Activated T-cell treated with anti-CD3 and anti-CD28 coated beads, Interleukin-2, amount 50 U/mL, for 24 hours (primary cell): ENCODE measurements at regions not wholly inside any gene's neighbourhood (a gene's known extent, or its start where the extent isn't known, plus 50 kb on each side); places are given as distances from the start of the nearest gene placed in this dataset.

Experiments used
- DNase-seq: peaks from one replicate; pipeline ENCODE4 v3.0.0-alpha.2; 2020
- H3K27ac Mint-ChIP-seq: 2 replicates; pipeline ENCODE4 v1.8.0; 2020; ENCODE audit warnings: mild to moderate bottlenecking, mixed read lengths
- H3K27me3 Mint-ChIP-seq: 2 replicates; pipeline ENCODE4 v1.8.0; 2020; ENCODE audit warnings: mixed read lengths
- H3K36me3 Mint-ChIP-seq: 2 replicates; pipeline ENCODE4 v1.8.0; 2020; ENCODE audit warnings: low read depth, mixed read lengths
- H3K4me1 Mint-ChIP-seq: 2 replicates; pipeline ENCODE4 v1.8.0; 2020; ENCODE audit warnings: low read depth, mixed read lengths
- H3K4me3 Mint-ChIP-seq: 2 replicates; pipeline ENCODE4 v1.8.0; 2020; ENCODE audit warnings: mild to moderate bottlenecking, moderate library complexity, mixed read lengths
- H3K9me3 Mint-ChIP-seq: 2 replicates; pipeline ENCODE4 v1.8.0; 2020; ENCODE audit warnings: mixed read lengths

DNA sequence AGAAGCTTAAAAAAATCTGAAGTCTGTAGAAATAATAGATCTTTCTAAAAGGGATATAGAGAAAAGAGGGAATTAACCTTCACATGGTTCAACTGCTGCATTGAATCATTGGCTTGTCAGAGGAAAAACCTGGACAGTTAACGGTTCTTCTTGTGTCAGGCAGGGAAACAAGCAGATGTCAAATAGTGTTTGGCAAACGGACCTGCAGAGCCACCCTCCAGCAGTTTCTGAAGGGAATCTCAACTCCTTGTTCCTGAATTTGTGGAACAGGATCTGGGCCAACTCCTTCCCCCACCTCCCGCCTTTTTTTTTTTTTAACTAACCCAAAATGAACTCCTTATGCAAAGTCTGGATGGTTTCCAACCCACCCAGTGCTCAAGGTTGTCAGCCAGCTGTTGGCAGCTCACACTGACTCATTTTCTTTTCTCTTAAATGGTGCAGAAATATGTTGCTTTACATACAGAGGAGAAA lies 187.3 kb downstream of the CAND1 start:
- Mint-ChIP-seq H3K4me3 (no peak overlapping the region), H3K9me3 (peaks cover 14% of the 10 kb centered on the region), H3K36me3 (no peaks in the 10 kb centered on the region), H3K27me3 (peaks cover 29% of the 10 kb centered on the region), H3K4me1 (peaks cover 28% of the 10 kb centered on the region), H3K27ac (no peak overlapping the region)
- DNase-seq = no peak

DNA sequence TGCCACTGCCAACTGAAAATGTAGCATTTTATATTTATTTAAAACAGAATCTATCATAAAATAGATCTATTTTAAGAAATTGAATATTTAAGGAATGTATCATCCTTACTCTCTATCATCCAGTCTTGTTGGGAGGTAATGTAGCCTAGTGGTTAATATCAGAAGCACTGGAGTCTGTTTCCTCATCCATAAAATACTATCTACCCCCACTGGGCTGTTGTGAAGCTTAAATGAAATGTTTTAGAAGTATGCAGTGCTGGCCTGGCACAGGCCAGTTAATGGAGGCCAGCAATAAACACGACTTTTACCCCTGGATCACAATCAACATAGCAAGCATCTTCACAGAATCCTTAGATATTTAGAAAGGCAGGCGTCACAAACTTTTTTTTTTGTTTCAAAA lies 188.0 kb downstream of the CAND1 start:
- Mint-ChIP-seq H3K36me3 (no peaks in the 10 kb centered on the region), H3K4me3 (no peak overlapping the region), H3K27ac (no peak overlapping the region), H3K9me3 (peaks cover 8% of the 10 kb centered on the region), H3K4me1 (peaks cover 21% of the 10 kb centered on the region), H3K27me3 (peaks cover 29% of the 10 kb centered on the region)
- DNase-seq = no peak

DNA sequence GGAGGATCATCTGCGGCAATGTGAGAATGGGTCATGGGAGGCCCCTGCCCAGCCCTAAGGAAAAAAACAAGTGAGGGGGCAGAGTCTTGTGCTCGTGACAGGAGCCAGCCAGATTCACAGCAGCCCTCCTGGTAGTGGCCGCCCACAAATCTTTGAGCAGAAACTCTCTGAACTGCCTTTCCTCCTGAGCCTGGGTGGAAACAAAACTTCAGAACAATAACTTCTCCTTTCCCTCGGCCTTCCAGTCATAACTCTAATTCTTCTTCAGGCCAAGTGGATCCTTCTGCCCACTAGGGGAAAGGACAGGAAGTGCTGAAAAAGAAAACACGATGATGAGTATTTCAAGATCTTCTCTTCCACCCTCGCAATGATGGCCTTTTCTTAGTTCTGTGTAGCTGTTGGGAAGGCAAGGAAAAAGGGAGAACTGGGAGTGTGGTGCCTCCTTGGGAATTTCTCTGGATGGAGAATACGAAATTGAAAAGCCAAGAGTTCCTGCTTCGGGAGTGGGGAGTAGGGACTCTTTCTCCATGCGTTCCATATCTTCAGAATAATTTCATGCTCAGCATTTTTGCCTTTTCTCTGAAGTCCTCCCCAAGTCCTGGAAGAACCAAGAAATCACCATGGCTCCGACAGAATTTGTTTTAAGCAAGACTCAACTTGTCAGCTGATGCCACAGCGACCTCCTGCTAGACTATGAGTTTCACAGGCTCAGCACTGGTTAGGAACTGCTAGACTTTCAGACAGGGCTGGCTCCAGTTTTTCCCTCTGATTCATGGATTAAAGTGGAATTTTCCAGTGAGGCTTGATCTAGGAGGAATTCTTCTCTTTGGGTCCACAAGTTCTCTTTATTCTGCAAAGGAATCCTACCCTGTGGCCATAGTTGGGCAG lies 188.9 kb downstream of the CAND1 start:
- Mint-ChIP-seq H3K4me3 (no peak overlapping the region), H3K4me1 (peaks cover 13% of the 10 kb centered on the region), H3K36me3 (no peaks in the 10 kb centered on the region), H3K27me3 (peaks cover 29% of the 10 kb centered on the region), H3K9me3 (peaks cover 2% of the 10 kb centered on the region), H3K27ac (no peak overlapping the region)
- DNase-seq = no peak

DNA sequence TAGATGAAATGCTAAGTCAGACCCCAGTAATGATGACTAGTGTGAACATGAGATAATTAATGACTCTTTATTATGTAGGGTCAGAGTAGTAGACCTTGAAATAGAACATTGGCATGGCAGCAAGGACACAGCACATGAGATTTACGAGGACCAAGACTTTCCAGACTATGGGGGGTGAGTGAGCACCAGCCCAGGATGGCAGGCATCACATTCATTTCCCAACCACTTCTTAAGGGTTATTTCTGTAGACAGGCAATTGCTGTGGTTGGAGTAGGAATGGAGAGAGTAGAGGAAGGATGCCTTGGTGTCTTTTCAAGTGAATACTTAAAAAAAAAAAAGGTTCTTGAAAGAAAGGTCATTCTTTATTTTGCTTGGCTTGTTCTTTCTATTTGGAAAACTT lies 189.4 kb upstream of the DYRK2 start:
- Mint-ChIP-seq H3K36me3 (no peaks in the 10 kb centered on the region), H3K9me3 (no peaks in the 10 kb centered on the region), H3K4me1 (peaks cover 7% of the 10 kb centered on the region), H3K27ac (no peak overlapping the region), H3K4me3 (no peak overlapping the region), H3K27me3 (peaks cover 29% of the 10 kb centered on the region)
- DNase-seq = no peak

DNA sequence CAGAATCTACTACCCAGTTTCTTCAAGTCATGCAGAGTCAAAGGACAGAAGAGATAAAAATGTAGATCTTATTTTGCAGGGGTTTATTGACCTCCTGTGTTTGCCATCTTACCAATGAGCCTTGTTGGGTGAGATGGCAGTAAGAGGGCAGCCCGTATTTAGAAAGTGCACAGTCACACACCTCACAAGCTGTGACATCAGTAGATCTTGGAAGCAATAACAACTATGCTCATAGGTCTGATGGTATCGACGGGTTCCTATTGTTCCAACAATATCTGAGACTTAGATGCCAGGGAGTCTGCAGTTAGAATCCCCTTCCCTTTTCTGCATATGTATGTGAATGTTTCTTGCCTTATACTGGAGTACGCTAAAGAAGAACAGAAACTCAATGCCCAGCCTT lies 189.0 kb upstream of the DYRK2 start:
- Mint-ChIP-seq H3K36me3 (no peaks in the 10 kb centered on the region), H3K9me3 (no peaks in the 10 kb centered on the region)

DNA sequence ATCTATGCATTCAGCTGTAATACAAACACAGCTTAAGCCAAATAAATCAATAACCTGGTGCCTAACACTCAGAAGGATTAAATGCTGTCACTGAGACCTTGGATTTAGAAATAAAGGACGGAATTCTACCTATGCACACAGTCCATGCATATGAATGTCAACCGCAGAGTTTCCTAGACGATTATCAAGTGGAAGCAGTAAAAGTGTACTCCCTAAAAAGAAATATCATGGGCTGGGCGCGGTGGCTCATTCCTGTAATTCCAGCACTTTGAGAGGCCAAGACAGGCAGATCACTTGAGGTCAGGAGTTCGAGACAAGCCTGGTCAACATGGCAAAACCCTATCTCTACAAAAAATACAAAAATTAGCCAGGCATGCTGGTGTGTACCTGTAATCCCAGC lies 188.2 kb upstream of the DYRK2 start:
- Mint-ChIP-seq H3K27me3 (peaks cover 22% of the 10 kb centered on the region), H3K4me3 (no peak overlapping the region), H3K9me3 (no peaks in the 10 kb centered on the region), H3K27ac (no peak overlapping the region), H3K4me1 (peaks cover 7% of the 10 kb centered on the region), H3K36me3 (no peaks in the 10 kb centered on the region)
- no peak for DNase-seq

More for the DNA sequence above, 189.0 kb upstream of the DYRK2 start:
- no peak for DNase-seq
- Mint-ChIP-seq H3K4me1 (peaks cover 7% of the 10 kb centered on the region), H3K27ac (no peak overlapping the region), H3K4me3 (no peak overlapping the region), H3K27me3 (peaks cover 25% of the 10 kb centered on the region)

DNA sequence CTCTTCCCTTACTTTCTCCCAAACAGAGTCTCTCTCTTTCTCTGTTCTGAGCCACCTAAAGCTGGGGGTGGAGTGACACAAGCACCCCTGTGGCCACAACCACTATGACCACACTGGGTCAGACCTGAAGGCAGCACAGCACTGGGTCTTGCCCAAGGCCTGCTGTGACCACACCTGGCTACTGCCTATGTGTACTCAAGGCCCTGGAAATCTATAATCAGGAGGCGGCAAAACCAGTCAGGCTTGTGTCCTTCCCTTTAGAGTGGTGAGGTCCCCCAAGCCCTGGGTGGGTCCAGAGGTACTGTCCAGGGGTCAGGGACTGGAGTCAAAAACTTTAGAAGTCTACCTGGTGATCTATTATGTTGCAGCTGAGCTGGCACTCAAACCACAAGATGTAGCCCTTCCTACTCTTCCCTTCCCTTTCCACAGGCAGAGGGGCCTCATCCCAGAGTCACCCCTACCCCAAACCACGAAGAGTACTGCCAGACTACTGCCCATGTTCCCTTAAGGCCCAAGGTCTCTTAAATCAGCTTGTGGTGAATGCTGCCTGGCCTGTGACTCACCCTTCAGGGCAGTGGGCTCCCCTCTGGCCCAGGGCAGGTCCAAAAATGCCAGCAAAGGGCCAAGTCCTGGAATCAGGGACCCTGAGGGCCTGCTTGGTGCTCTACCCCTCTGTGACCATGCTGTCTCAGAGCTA lies 179.8 kb upstream of the DYRK2 start:
- no peaks in the 10 kb centered on the region for H3K36me3 Mint-ChIP-seq
- H3K4me3 Mint-ChIP-seq = no peak overlapping the region
- no peaks in the 10 kb centered on the region for H3K27me3 Mint-ChIP-seq
- peaks cover 22% of the 10 kb centered on the region for H3K9me3 Mint-ChIP-seq
- peaks cover 7% of the 10 kb centered on the region for H3K4me1 Mint-ChIP-seq
- H3K27ac Mint-ChIP-seq = no peak overlapping the region
- DNase-seq = no peak

DNA sequence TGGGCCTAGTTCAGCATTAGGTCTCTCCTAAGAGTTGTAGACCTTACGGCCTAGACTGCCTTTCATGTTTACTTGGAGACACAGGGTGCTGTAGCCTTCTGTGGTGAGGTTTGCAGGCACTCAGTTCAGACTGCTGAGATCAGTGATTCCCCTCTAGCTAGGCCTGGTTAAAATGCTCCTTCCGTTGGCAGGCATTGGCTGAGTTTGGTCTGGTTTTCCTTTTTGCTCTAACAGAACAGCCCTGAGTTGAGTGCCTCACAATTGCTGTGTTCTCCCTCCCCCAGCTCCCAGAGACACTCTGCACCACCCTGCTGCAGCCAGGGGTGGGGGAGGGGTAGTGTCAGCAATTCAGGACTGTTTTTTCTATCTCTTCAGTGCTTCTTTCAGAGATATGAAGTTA lies 178.9 kb upstream of the DYRK2 start:
- Mint-ChIP-seq H3K9me3 (peaks cover 22% of the 10 kb centered on the region), H3K4me3 (no peak overlapping the region), H3K27me3 (no peaks in the 10 kb centered on the region), H3K4me1 (peaks cover 10% of the 10 kb centered on the region), H3K27ac (no peak overlapping the region), H3K36me3 (no peaks in the 10 kb centered on the region)
- no peak for DNase-seq

DNA sequence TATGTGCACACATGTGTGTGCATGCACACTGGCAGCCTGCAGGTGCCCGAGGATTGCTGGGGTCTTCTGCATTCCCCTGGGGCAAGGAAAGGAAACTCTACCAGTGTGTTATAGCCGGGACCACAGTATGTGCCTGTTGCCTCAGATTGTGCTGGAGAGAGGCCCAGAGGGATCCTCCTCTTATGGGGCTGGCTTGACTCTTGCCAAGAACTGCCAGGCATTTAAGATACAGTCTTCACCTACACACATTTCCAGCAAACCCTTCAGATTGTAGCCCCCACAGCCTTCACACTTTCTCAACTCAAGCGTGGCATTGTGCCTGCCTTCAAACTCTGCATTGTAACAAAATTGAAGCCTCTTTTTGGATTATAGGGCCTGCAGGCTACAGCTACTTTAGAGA lies 176.7 kb upstream of the DYRK2 start:
- Mint-ChIP-seq H3K27me3 (no peaks in the 10 kb centered on the region), H3K36me3 (no peaks in the 10 kb centered on the region), H3K9me3 (peaks cover 10% of the 10 kb centered on the region), H3K27ac (no peak overlapping the region), H3K4me3 (no peak overlapping the region), H3K4me1 (peaks cover 13% of the 10 kb centered on the region)
- DNase-seq = no peak

DNA sequence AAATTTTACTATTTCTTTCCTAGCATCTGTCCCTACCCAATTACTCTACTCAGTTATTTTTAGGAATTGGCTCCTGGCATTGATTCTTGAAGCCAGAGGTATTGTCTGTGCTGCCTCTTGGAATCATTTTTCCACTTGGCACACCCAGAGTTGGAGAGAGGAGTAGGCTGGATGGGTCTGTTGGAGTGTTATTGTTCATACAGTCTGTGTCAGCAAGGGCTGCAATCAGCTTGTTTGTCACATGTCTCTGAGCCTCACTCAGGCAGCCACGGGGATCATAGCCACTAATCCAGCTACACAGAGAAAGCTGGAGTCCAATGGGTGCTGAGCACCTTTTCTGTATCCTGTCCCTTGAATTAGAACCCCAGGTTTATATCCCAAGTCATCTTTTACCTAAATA lies 176.0 kb upstream of the DYRK2 start:
- DNase-seq = no peak
- Mint-ChIP-seq H3K27ac (no peak overlapping the region), H3K36me3 (no peaks in the 10 kb centered on the region), H3K9me3 (peaks cover 3% of the 10 kb centered on the region), H3K4me1 (peaks cover 13% of the 10 kb centered on the region), H3K27me3 (no peaks in the 10 kb centered on the region), H3K4me3 (no peak overlapping the region)

DNA sequence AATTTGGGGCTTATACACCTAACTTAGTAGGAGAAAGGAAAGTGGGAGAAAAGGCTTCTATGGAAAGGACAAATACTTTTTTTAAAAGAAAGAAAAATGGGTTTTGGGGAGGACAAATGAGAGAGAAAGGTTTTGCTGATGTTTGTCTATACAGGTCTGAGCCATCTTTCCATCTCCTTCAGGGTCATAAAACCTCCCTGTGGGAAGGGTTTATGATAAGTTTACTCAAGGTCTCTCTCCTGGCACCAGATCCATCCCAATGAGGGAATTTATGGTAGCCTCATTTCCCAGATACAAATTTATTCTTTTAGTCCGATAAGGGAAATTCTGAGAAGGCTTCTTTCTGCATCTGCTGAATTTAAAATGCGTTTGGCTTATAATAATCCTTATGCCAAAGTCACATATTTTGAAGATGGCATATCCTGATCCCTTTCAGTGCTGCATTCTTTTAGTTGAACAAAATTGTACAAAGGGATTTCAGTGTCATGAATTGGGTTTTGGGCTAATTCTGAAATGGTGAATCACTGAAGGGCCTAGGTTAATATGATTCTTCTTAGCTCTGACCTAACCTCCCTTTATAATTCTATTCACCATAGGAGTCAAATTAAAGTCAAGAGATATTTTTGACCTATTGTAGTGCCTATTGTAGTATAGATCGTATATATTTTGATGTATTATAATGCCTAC lies 173.5 kb upstream of the DYRK2 start:
- Mint-ChIP-seq H3K27me3 (no peaks in the 10 kb centered on the region), H3K9me3 (no peaks in the 10 kb centered on the region), H3K4me1 (peaks cover 8% of the 10 kb centered on the region), H3K36me3 (no peaks in the 10 kb centered on the region), H3K4me3 (no peak overlapping the region), H3K27ac (no peak overlapping the region)
- DNase-seq = no peak

DNA sequence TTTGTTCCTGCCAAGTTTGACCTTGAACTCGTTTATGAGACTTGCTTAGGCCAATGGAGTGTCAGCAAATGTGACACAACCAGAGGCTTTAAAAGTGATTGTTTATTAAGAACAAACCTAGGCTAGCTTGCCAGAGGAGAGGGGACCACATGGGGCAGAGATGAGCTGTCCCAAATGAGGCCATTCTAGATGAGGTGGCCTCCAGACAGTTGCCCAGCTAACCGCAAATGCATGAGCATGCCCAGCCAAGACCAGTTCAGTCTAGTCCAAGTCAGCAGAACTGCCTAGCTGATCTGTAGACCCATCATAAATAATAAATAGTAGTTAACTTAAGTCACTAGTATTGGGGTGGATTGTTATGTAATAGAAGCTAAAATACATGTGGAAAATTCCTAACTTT lies 172.8 kb upstream of the DYRK2 start:
- H3K4me1 Mint-ChIP-seq = peaks cover 6% of the 10 kb centered on the region
- H3K27ac Mint-ChIP-seq = no peak overlapping the region
- no peak for DNase-seq
- H3K4me3 Mint-ChIP-seq = no peak overlapping the region
- H3K9me3 Mint-ChIP-seq = no peaks in the 10 kb centered on the region
- H3K27me3 Mint-ChIP-seq = no peaks in the 10 kb centered on the region
- H3K36me3 Mint-ChIP-seq = no peaks in the 10 kb centered on the region

DNA sequence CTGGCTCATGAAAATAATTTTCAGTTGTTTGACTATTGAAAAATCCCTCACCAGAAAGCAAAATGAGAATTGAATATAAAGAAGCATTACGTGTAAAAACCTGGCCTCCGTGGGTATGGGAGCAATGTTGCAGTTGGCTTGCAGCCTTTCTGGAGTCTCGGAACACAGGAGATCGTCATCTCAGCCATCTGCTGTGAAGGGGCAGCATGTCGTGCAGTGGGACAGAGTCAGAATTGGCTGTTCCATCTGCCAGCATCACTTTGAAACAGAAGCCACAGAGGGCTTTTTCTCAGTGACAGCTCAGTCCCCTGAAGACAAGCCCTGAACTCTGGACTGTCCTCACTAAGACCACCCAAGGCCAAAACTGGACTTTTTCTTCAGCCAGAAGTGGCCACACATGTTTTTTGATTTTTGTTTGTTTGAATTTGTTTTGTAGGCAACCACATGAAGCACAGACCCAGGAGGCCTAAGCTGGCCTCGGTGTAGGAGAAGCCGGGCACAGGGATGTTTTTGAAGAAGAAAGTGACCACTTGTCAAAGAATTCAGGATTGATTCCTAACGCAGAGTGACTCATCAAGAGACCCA lies 170.8 kb upstream of the DYRK2 start:
- H3K27me3 Mint-ChIP-seq = no peaks in the 10 kb centered on the region
- H3K9me3 Mint-ChIP-seq = no peaks in the 10 kb centered on the region
- DNase-seq = no peak
- peaks cover 15% of the 10 kb centered on the region for H3K4me1 Mint-ChIP-seq
- no peaks in the 10 kb centered on the region for H3K36me3 Mint-ChIP-seq
- no peak overlapping the region for H3K4me3 Mint-ChIP-seq
- H3K27ac Mint-ChIP-seq = no peak overlapping the region
